ENCODE measurements at regions not wholly inside any gene's neighbourhood (a gene's known extent, or its start where the extent isn't known, plus 50 kb on each side); places are given as distances from the start of the nearest gene placed in this dataset.

- H3K27me3 Mint-ChIP-seq: no peaks in the 10 kb centered on the region
- no peak for TF ChIP-seq CTCF (IDR thresholded peaks at IDR 0.05)
- no peak for TF ChIP-seq EZH2 (IDR thresholded peaks at IDR 0.05; ENCODE audit: borderline replicate concordance, insufficient read depth, low read depth, low read length, poor library complexity, severe bottlenecking)
- CTCF ChIA-PET: no interaction called here
These were observed 445.9 kb downstream of the TLL1 start for GRCh38 chr4:166318810-166319525.

GRCh38 chr4:166323250-166323649 lies 450.2 kb downstream of the TLL1 start:
- Mint-ChIP-seq H3K27me3 (no peaks in the 10 kb centered on the region), H3K4me1 (no peaks in the 10 kb centered on the region), H3K27ac (no peak overlapping the region), H3K4me3 (no peak overlapping the region), H3K9me3 (ENCODE audit: insufficient read depth) (no peaks in the 10 kb centered on the region)
- intact Hi-C loops (cut with micrococcal nuclease): no loop called here
- Histone ChIP-seq H3K4me2 (replicated peaks; ENCODE audit: low read depth, low read length, poor library complexity, severe bottlenecking) (no peak overlapping the region), H3K4me1 (ENCODE audit: control insufficient read depth in 2 of 2, insufficient read depth in 2 of 2, low read length in 2 of 2) (no peaks in the 10 kb centered on the region), H3K4me3 (ENCODE audit: control extremely low read depth in 1 of 5, extremely low read depth in 1 of 5, insufficient read depth in 1 of 5, low read depth in 2 of 5, low read length in 4 of 5) (no peak overlapping the region), H3K36me3 (replicated peaks in 1 of 2; ENCODE audit: control extremely low read depth in 1 of 2, control insufficient read depth in 1 of 2, extremely low read depth in 1 of 2, insufficient read depth in 2 of 2, low read length in 1 of 2) (no peaks in the 10 kb centered on the region), H3K9me3 (ENCODE audit: control extremely low read depth in 1 of 3, control insufficient read depth in 2 of 3, insufficient read depth in 1 of 3, low read length in 2 of 3) (no peaks in the 10 kb centered on the region), H3K27me3 (replicated peaks in 1 of 4; ENCODE audit: control extremely low read depth in 1 of 4, control insufficient read depth in 3 of 4, insufficient read depth in 4 of 4, low read length in 3 of 4) (no peaks in the 10 kb centered on the region), H2AFZ (ENCODE audit: insufficient read depth, low read depth, low read length, poor library complexity, severe bottlenecking) (no peak overlapping the region), H3K79me2 (ENCODE audit: control insufficient read depth, insufficient read depth, low read length) (no peaks in the 10 kb centered on the region), H3K27ac (ENCODE audit: low read length in 2 of 2) (no peak overlapping the region), H4K20me1 (ENCODE audit: control insufficient read depth, insufficient read depth, low read length, poor library complexity, severe bottlenecking) (no peaks in the 10 kb centered on the region), H3K9ac (ENCODE audit: low read length) (no peak overlapping the region)
- no peak for TF ChIP-seq EZH2 (IDR thresholded peaks at IDR 0.05; ENCODE audit: borderline replicate concordance, insufficient read depth, low read depth, low read length, poor library complexity, severe bottlenecking)
- TF ChIP-seq CTCF (IDR thresholded peaks at IDR 0.05): no peak
- ATAC-seq (ENCODE audit: low read depth): no peak
- no peak for DNase-seq
- ChIA-PET CTCF (no interaction called here), POLR2A (no interaction called here)
- no CpG with 5 or more reads among the region's 2 CpGs for WGBS (ENCODE audit: insufficient coverage)

More at GRCh38 chr4:166318810-166319525, 445.9 kb downstream of the TLL1 start:
- Histone ChIP-seq H2AFZ (ENCODE audit: insufficient read depth, low read depth, low read length, poor library complexity, severe bottlenecking) (no peak overlapping the region), H3K4me3 (ENCODE audit: control extremely low read depth in 1 of 5, extremely low read depth in 1 of 5, insufficient read depth in 1 of 5, low read depth in 2 of 5, low read length in 4 of 5) (no peak overlapping the region), H3K27ac (ENCODE audit: low read length in 2 of 2) (no peak overlapping the region), H3K27me3 (replicated peaks in 1 of 4; ENCODE audit: control extremely low read depth in 1 of 4, control insufficient read depth in 3 of 4, insufficient read depth in 4 of 4, low read length in 3 of 4) (no peaks in the 10 kb centered on the region), H3K36me3 (replicated peaks in 1 of 2; ENCODE audit: control extremely low read depth in 1 of 2, control insufficient read depth in 1 of 2, extremely low read depth in 1 of 2, insufficient read depth in 2 of 2, low read length in 1 of 2) (no peaks in the 10 kb centered on the region), H3K4me1 (ENCODE audit: control insufficient read depth in 2 of 2, insufficient read depth in 2 of 2, low read length in 2 of 2) (no peaks in the 10 kb centered on the region), H3K9ac (ENCODE audit: low read length) (no peak overlapping the region), H3K79me2 (ENCODE audit: control insufficient read depth, insufficient read depth, low read length) (no peaks in the 10 kb centered on the region), H3K4me2 (replicated peaks; ENCODE audit: low read depth, low read length, poor library complexity, severe bottlenecking) (no peak overlapping the region), H4K20me1 (ENCODE audit: control insufficient read depth, insufficient read depth, low read length, poor library complexity, severe bottlenecking) (no peaks in the 10 kb centered on the region), H3K9me3 (ENCODE audit: control extremely low read depth in 1 of 3, control insufficient read depth in 2 of 3, insufficient read depth in 1 of 3, low read length in 2 of 3) (no peaks in the 10 kb centered on the region)
- POLR2A ChIA-PET: no interaction called here
- no peak overlapping the region for H3K27ac Mint-ChIP-seq
- ATAC-seq (ENCODE audit: low read depth): no peak
- 93% methylated on average over 3 of the region's 4 CpGs for WGBS (ENCODE audit: insufficient coverage)
- DNase-seq: no peak
- intact Hi-C loops (cut with micrococcal nuclease): no loop called here
- no peak overlapping the region for H3K4me3 Mint-ChIP-seq
- peaks cover 2% of the 10 kb centered on the region for H3K9me3 Mint-ChIP-seq (ENCODE audit: insufficient read depth)
- H3K4me1 Mint-ChIP-seq: no peaks in the 10 kb centered on the region
